ENCODE measurements at regions not wholly inside any gene's neighbourhood (a gene's known extent, or its start where the extent isn't known, plus 50 kb on each side); places are given as distances from the start of the nearest gene placed in this dataset.
A peak's percentile ranks its signal among the peaks of the same experiment; 100 is the strongest.

DNA sequence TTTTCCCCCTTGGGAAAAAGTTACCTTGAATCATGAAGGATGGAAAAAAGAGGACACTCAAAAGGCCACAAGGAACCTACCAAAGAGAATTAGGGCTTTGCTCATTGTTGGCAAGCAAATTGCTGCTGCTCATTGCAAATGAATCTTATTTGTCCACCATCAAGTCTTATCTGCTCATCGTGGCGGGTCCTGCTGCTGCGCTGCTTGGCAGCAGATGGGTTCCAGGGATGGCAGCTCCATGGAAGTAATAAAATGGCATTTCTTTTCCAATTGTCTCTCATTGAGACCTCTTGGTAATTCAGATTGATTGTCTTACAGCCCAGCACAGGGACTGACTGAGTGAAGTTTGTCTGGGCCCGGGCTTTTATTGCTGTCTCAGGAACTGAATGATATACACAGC, 118.7 kb downstream of the MRM1 start:
- Histone ChIP-seq H3K9ac (ENCODE audit: low read depth, low read length) (no peak overlapping the region), H3K9me3 (ENCODE audit: control insufficient read depth, insufficient read depth, low read length) (no peaks in the 10 kb centered on the region), H3K27me3 (ENCODE audit: control insufficient read depth, insufficient read depth, low read length) (no peaks in the 10 kb centered on the region), H3K4me3 (ENCODE audit: low read depth, low read length) (no peak overlapping the region), H3K4me1 (ENCODE audit: control insufficient read depth, insufficient read depth, low read length) (peaks cover 6% of the 10 kb centered on the region), H3K36me3 (ENCODE audit: control insufficient read depth, insufficient read depth, low read length) (no peaks in the 10 kb centered on the region)

DNA sequence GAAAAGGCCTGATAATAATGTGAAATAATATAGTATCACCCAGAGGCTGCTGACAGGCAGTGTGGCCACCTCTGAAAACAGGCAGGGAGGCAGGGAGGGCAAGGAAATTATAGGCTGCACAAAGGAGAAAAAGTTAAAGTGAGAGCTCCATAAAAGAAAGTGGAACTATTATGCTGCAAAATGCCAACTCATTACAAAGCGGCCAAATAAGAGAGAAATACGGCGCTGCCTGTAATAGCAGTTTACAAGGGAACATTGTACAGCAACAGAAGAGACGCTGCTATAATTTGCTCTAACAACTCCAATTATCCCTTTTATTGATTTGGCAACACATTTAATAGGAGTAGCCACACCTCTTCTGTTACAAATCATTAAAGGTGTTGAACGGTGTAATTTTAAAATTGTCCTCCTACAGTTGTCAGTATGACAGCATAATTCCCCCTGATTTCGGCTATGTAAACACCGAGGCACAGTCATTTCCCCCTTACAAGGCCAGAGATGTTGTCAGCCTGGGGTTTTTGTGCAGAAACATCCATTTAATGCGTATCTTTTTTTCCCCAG, 120.3 kb downstream of the MRM1 start:
- Histone ChIP-seq H3K27me3 (ENCODE audit: control insufficient read depth, insufficient read depth, low read length) (peaks cover 2% of the 10 kb centered on the region), H3K4me3 (ENCODE audit: low read depth, low read length) (peak overlapping the region; percentile 51), H3K9me3 (ENCODE audit: control insufficient read depth, insufficient read depth, low read length) (no peaks in the 10 kb centered on the region), H3K36me3 (ENCODE audit: control insufficient read depth, insufficient read depth, low read length) (no peaks in the 10 kb centered on the region), H3K4me1 (ENCODE audit: control insufficient read depth, insufficient read depth, low read length) (peaks cover 6% of the 10 kb centered on the region), H3K9ac (ENCODE audit: low read depth, low read length) (no peak overlapping the region)

DNA sequence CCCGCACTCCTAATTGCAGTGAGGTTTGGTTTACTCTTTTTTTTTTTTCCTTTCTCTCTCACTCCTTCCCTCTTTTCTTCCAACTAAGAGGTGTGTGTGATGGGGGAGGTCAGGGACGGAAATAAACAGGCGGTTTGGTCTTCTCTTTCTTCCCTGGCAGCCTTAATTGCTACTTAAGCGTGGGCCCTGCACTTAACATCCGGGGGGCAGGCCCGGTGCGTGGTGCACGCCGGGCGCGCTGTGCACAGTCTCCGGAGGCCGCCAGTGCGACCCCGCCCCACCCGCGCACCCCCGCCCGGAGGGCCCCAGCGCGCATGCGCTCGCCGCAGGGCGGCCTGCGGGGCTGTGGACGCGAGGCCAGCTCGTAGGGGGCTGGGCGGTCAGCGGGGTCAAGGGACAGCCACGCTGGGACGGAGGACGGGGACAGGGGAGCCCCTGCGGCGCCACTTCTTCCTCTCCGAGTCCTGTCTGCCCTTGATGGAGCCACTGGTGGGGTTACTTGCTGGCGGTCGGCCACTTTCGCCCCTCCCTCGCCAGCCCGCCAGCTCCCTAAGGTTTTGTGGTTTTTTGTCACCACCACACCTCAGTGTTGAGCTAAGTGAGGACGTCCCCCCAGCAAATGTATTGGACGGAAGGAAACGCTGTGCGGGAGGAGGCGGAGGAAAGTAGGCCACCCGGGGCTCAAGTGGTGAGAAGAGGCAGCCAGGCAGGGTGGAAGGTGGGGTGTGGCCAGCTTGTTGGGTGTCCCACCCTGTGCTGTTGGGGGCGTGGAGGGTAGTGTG, 120.9 kb downstream of the MRM1 start:
- no peaks in the 10 kb centered on the region for H3K36me3 ChIP-seq (ENCODE audit: control insufficient read depth, insufficient read depth, low read length)
- peak overlapping the region; percentile 43 for H3K9ac ChIP-seq (ENCODE audit: low read depth, low read length)
- peaks cover 7% of the 10 kb centered on the region for H3K4me1 ChIP-seq (ENCODE audit: control insufficient read depth, insufficient read depth, low read length)
- H3K9me3 ChIP-seq (ENCODE audit: control insufficient read depth, insufficient read depth, low read length): no peaks in the 10 kb centered on the region
- H3K27me3 ChIP-seq (ENCODE audit: control insufficient read depth, insufficient read depth, low read length): peaks cover 2% of the 10 kb centered on the region
- H3K4me3 ChIP-seq (ENCODE audit: low read depth, low read length): peak overlapping the region; percentile 51

DNA sequence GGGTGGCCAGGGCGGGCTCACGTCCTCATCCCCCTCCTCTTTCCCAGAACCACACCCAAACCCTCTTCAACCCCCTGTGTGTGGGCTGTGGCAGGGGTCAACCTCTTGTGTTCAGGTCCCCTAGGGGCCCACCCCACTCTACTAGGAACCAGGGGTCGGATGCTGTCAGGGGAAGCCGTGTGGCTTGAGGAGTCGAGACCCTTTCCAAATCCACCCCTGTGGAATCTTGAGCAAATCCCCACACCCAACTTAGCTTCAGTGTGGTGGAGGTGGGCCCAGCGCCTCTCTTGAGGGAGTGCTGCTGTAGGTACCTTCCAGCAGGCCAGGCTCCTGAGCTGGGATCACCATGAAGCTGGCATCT, 121.5 kb downstream of the MRM1 start:
- H3K4me1 ChIP-seq (ENCODE audit: control insufficient read depth, insufficient read depth, low read length): peaks cover 12% of the 10 kb centered on the region
- peaks cover 2% of the 10 kb centered on the region for H3K27me3 ChIP-seq (ENCODE audit: control insufficient read depth, insufficient read depth, low read length)
- no peaks in the 10 kb centered on the region for H3K36me3 ChIP-seq (ENCODE audit: control insufficient read depth, insufficient read depth, low read length)
- H3K9ac ChIP-seq (ENCODE audit: low read depth, low read length): no peak overlapping the region
- peak overlapping the region; percentile 51 for H3K4me3 ChIP-seq (ENCODE audit: low read depth, low read length)
- no peaks in the 10 kb centered on the region for H3K9me3 ChIP-seq (ENCODE audit: control insufficient read depth, insufficient read depth, low read length)

DNA sequence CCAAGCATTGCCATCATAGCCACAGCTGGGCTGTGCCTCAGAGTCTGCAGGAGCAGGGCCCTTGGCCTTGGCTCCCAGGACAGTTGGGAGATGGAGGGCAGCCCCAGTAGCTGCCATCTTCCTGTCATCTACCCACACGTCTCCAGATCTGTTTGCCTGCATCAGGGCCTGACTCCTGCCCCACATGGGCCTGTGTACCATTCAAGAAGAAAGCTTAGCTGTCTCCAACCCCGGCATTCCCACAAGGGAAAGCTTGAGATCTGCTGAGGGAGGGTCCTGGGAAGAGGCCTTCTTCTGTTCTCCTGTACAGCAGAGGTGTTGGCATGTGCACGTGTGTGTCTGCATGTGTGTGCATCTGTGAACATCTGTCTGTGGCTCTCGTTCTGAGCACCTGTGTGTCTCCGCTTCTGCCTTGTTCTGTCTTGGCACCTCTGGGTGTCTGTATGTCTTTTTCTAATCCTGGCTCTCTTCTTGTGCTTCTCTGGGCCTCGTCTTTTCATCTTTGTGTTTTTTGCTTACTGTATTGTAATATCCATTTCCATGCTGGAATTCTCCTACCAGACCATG, 122.2 kb downstream of the MRM1 start:
- Histone ChIP-seq H3K9ac (ENCODE audit: low read depth, low read length) (no peak overlapping the region), H3K4me1 (ENCODE audit: control insufficient read depth, insufficient read depth, low read length) (peaks cover 13% of the 10 kb centered on the region), H3K27me3 (ENCODE audit: control insufficient read depth, insufficient read depth, low read length) (peaks cover 2% of the 10 kb centered on the region), H3K9me3 (ENCODE audit: control insufficient read depth, insufficient read depth, low read length) (no peaks in the 10 kb centered on the region), H3K36me3 (ENCODE audit: control insufficient read depth, insufficient read depth, low read length) (no peaks in the 10 kb centered on the region), H3K4me3 (ENCODE audit: low read depth, low read length) (no peak overlapping the region)

DNA sequence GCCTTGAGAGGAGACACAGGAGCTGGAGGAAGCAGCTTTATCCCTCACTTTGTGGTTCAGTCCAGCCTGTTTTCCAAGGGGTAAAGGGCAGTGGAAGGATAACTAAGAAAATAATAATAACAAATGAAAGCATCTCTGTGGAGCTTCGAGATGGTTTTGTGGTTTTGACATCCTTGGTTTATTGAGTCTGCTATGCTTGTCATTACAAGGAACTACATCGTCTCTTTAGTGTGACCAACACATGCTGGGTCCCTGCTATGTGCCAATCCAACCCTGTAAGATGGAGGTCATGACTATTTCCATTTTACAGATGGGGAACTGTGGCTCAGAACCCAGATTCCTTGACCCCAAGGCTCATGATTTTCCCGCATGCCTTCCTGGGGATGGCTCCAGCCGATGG, 124.8 kb downstream of the MRM1 start:
- Histone ChIP-seq H3K36me3 (ENCODE audit: control insufficient read depth, insufficient read depth, low read length) (no peaks in the 10 kb centered on the region), H3K9ac (ENCODE audit: low read depth, low read length) (no peak overlapping the region), H3K4me3 (ENCODE audit: low read depth, low read length) (no peak overlapping the region), H3K27me3 (ENCODE audit: control insufficient read depth, insufficient read depth, low read length) (peaks cover 20% of the 10 kb centered on the region), H3K9me3 (ENCODE audit: control insufficient read depth, insufficient read depth, low read length) (no peaks in the 10 kb centered on the region), H3K4me1 (ENCODE audit: control insufficient read depth, insufficient read depth, low read length) (peaks cover 20% of the 10 kb centered on the region)

DNA sequence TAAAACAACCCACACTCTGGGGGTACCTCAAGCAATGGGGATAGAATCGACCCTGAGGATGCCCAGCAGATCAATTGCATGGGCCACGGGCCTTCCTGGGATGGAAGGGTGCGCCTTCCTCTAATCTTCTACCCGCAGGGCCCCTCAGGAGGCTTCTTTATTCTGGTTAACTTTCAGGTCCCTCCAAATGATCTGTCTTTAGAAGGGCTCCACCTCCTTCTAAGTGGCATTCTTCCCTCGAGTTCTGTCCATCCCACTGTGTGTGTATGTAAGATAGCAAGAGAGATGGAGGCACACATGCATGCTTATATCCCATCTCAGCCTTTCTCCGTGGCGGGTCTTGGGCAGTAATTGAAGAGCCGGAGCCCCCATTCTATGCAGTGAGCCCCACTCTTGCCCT, 125.7 kb downstream of the MRM1 start:
- Histone ChIP-seq H3K4me3 (ENCODE audit: low read depth, low read length) (no peak overlapping the region), H3K9ac (ENCODE audit: low read depth, low read length) (no peak overlapping the region), H3K36me3 (ENCODE audit: control insufficient read depth, insufficient read depth, low read length) (no peaks in the 10 kb centered on the region), H3K9me3 (ENCODE audit: control insufficient read depth, insufficient read depth, low read length) (no peaks in the 10 kb centered on the region), H3K27me3 (ENCODE audit: control insufficient read depth, insufficient read depth, low read length) (peaks cover 24% of the 10 kb centered on the region), H3K4me1 (ENCODE audit: control insufficient read depth, insufficient read depth, low read length) (peaks cover 20% of the 10 kb centered on the region)

DNA sequence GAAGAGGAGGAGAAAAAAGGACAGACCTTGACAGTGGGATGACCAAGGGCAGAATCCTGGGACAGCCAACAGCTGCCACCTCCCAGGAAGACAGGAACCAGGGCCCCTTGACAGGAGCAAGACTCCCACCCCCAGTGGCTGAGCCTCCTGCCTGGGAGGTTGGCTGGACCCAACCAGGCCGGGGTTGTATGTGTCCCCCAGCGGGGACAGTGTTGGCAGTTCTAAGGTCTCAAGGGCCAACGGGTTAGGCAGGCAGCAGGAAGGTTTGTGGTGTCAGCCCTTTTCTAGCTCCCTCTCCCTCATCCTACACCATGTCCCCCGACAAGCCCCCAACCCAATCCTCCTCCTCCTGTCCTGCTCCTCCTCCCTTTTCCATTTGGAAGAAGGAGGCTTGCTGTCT, 126.2 kb downstream of the MRM1 start:
- no peak overlapping the region for H3K4me3 ChIP-seq (ENCODE audit: low read depth, low read length)
- H3K4me1 ChIP-seq (ENCODE audit: control insufficient read depth, insufficient read depth, low read length): peaks cover 20% of the 10 kb centered on the region

DNA sequence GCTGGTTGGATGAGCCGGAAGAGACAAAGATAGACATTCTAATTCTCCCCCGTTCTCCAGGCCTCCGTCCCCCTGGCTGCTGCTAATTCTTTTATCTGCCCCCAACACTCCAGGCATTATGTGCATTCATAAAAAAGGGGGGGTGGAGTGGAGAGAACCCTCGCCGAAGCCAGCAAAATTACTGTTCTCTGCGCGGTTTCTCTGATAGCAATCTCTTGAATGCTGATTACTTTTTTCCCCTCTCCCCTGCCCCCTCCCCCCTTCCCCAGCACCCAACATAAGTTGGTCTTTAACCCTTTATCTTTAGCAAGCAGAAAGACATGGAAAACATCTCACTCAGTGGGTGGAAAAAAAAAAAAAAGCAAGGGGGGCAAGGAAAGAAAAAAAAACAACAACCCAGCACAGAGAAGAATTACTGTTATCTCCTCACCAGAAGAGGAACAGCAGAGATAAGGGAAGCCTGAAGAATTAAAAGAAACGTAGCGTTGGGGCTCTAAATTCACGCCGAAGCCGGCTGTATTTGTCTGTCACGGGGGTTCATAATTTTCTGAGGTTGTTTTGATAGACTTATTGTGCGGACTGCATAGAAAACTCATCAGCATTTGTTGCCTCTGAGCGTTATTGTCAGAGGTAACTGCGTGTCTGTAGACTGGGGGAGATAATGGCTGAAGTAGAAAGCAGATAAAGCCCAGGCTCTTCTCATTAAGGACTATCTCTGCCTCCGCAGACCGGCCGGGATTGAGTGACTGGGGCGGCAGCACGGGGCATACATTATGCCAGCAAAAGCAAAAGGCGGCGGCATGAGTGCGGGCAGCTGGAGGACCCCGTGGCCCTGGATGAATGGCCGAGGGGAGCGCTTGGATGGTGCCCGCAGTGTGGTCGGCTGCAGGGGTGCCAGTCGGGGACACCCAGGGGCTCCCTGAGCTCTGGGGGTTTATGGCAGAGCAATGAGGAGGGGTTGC, 126.9 kb downstream of the MRM1 start:
- peaks cover 26% of the 10 kb centered on the region for H3K27me3 ChIP-seq (ENCODE audit: control insufficient read depth, insufficient read depth, low read length)

More for the DNA sequence above, 126.2 kb downstream of the MRM1 start:
- Histone ChIP-seq H3K36me3 (ENCODE audit: control insufficient read depth, insufficient read depth, low read length) (no peaks in the 10 kb centered on the region), H3K27me3 (ENCODE audit: control insufficient read depth, insufficient read depth, low read length) (peaks cover 24% of the 10 kb centered on the region), H3K9ac (ENCODE audit: low read depth, low read length) (no peak overlapping the region), H3K9me3 (ENCODE audit: control insufficient read depth, insufficient read depth, low read length) (no peaks in the 10 kb centered on the region)

DNA sequence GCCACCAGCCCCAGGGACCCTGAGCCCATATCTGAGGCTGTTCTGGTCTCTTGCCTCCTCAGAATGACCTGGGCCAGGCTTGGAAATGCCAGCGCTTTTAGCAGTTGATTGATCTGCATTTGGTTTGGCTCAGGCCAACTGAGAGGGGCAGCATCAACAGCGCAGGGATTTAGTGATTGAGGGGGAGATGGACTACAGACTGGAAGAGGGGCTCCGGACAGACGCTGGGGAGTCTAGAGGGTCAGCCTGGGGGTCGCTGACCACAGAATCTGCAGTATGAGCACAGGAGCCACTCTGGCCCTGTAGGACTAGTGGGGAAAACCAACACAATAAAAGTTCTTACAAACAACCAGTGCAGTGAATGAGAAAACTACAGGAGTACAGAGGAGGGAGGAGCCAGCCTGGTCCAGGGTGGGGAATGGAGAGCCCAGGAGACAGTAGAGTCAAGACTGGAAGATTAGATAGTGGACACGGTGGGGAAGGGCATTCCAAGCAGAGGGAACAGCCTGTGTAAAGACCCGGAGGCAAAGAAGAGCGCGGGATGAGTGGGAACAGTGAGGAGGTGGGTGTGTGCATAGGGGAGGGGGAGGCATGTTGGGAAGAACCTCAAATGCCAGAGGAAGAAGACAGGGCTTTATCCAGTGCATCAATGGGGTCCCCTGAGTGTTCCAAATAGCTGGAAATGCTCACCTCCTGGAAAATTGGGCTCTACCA, 128.9 kb downstream of the MRM1 start:
- no peaks in the 10 kb centered on the region for H3K36me3 ChIP-seq (ENCODE audit: control insufficient read depth, insufficient read depth, low read length)
- H3K4me3 ChIP-seq (ENCODE audit: low read depth, low read length): no peak overlapping the region
- peaks cover 22% of the 10 kb centered on the region for H3K4me1 ChIP-seq (ENCODE audit: control insufficient read depth, insufficient read depth, low read length)
- H3K9me3 ChIP-seq (ENCODE audit: control insufficient read depth, insufficient read depth, low read length): no peaks in the 10 kb centered on the region
- no peak overlapping the region for H3K9ac ChIP-seq (ENCODE audit: low read depth, low read length)
- H3K27me3 ChIP-seq (ENCODE audit: control insufficient read depth, insufficient read depth, low read length): peaks cover 26% of the 10 kb centered on the region

More for the DNA sequence above, 126.9 kb downstream of the MRM1 start:
- Histone ChIP-seq H3K36me3 (ENCODE audit: control insufficient read depth, insufficient read depth, low read length) (no peaks in the 10 kb centered on the region), H3K9ac (ENCODE audit: low read depth, low read length) (no peak overlapping the region), H3K9me3 (ENCODE audit: control insufficient read depth, insufficient read depth, low read length) (no peaks in the 10 kb centered on the region), H3K4me3 (ENCODE audit: low read depth, low read length) (no peak overlapping the region), H3K4me1 (ENCODE audit: control insufficient read depth, insufficient read depth, low read length) (peaks cover 20% of the 10 kb centered on the region)

DNA sequence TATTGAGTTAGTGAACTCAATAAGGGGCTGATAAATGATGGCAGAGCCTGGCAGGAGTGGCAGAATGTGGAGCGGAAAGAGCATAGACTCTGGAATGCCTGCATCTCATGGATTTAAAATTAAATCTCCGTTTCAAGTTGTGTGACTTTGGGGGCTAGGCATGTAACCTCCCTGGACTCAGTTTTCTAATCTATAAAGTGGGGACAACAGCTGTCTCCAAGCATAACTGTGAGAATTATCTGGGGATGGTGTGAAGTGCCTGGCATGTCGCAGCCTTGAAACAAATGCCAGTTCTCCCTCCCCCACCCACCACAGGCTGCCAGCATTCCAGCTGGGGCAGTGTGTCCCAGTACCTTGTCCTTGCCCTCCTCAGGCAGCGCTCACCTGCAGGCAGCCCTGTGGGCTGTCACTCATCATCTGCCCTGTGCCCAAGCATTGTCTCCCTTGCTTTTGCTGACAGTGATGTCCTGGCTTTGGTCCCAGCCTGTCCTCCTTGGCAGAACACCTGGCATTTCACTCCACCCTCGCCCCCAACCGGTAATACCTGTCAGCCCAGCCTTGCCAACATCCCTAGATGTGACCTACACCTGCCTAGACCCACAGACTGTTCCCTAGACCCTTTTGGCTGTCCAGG, 129.6 kb downstream of the MRM1 start:
- Histone ChIP-seq H3K9me3 (ENCODE audit: control insufficient read depth, insufficient read depth, low read length) (no peaks in the 10 kb centered on the region), H3K36me3 (ENCODE audit: control insufficient read depth, insufficient read depth, low read length) (no peaks in the 10 kb centered on the region), H3K4me3 (ENCODE audit: low read depth, low read length) (no peak overlapping the region), H3K9ac (ENCODE audit: low read depth, low read length) (no peak overlapping the region), H3K27me3 (ENCODE audit: control insufficient read depth, insufficient read depth, low read length) (peaks cover 26% of the 10 kb centered on the region), H3K4me1 (ENCODE audit: control insufficient read depth, insufficient read depth, low read length) (peaks cover 22% of the 10 kb centered on the region)

All from iPS-15b (cell line).